IMR-90 (cell line): ENCODE measurements at regions not wholly inside any gene's neighbourhood (a gene's known extent, or its start where the extent isn't known, plus 50 kb on each side); places are given as distances from the start of the nearest gene placed in this dataset.

Experiments
- MAFK ChIP-seq: IDR thresholded peaks from 2 replicates; pipeline ENCODE4 v1.6.1; 2012; ENCODE audit warnings: low read depth, low read length, improper control_type of control experiment
- MAZ ChIP-seq: IDR thresholded peaks from 2 replicates; pipeline ENCODE4 v1.6.1; 2012; ENCODE audit warnings: low read depth, mild to moderate bottlenecking, low read length, improper control_type of control experiment, moderate library complexity, borderline replicate concordance
- POLR2A ChIP-seq: IDR thresholded peaks from 2 replicates; pipeline ENCODE4 v1.6.1; 2012; ENCODE audit warnings: mild to moderate bottlenecking, low read depth, low read length
- RCOR1 ChIP-seq: IDR thresholded peaks from 2 replicates; pipeline ENCODE4 v1.6.1; 2012; ENCODE audit warnings: mild to moderate bottlenecking, low read length, improper control_type of control experiment; ENCODE audit not compliant: insufficient replicate concordance
- TF ChIP-seq, protein P1 (sequence below): conservative IDR thresholded peaks from 2 replicates; pipeline ENCODE4 v1.5.1; 2012; ENCODE audit warnings: mild to moderate bottlenecking, low read depth, low read length, improper control_type of control experiment

DNA sequence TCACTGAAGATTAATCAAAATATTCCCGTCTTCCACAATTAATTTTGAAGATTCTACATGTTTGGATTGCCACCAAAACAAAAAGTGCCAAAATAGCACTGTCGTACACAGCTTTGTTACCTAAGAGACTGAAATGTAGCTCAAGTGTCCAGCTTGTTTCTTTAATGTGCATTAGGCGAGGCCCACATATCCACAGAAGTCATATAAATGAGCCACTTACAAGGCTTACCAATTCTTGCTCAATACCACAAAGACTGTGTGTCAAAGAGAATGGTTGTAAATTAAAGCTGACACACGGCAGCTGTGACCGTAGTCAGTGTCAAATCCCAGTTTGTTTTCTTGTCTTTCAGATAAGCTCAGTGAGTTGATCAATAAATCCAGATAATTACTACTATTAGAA, 639.4 kb upstream of the TBL1XR1 start:
- no peak for TF ChIP-seq RCOR1
- TF ChIP-seq POLR2A, result no peak
- TF ChIP-seq, protein P1, sequence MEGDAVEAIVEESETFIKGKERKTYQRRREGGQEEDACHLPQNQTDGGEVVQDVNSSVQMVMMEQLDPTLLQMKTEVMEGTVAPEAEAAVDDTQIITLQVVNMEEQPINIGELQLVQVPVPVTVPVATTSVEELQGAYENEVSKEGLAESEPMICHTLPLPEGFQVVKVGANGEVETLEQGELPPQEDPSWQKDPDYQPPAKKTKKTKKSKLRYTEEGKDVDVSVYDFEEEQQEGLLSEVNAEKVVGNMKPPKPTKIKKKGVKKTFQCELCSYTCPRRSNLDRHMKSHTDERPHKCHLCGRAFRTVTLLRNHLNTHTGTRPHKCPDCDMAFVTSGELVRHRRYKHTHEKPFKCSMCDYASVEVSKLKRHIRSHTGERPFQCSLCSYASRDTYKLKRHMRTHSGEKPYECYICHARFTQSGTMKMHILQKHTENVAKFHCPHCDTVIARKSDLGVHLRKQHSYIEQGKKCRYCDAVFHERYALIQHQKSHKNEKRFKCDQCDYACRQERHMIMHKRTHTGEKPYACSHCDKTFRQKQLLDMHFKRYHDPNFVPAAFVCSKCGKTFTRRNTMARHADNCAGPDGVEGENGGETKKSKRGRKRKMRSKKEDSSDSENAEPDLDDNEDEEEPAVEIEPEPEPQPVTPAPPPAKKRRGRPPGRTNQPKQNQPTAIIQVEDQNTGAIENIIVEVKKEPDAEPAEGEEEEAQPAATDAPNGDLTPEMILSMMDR, result no peak
- no peak for TF ChIP-seq MAFK
- no peak for TF ChIP-seq MAZ
